Progenitor cell of endocrine pancreas (in vitro differentiated cells): ENCODE measurements at regions not wholly inside any gene's neighbourhood (a gene's known extent, or its start where the extent isn't known, plus 50 kb on each side); places are given as distances from the start of the nearest gene placed in this dataset.
"Not testable (repeated sequence)": the region's sequence is repeated elsewhere in the genome, so short reads cannot be mapped to it uniquely, and the experiment has no call there.

Experiments used
- DNase-seq: peaks from one replicate; pipeline ENCODE4 v3.0.0; 2021; ENCODE audit warnings: low spot score; ENCODE audit not compliant: unreplicated experiment
- H3K27ac Mint-ChIP-seq: 2 replicates; pipeline ENCODE4 v1.8.0; 2021; ENCODE audit warnings: mild to moderate bottlenecking, moderate library complexity, mixed read lengths
- H3K27me3 Mint-ChIP-seq: 2 replicates; pipeline ENCODE4 v1.8.0; 2021; ENCODE audit warnings: mixed read lengths
- H3K36me3 Mint-ChIP-seq: 2 replicates; pipeline ENCODE4 v1.8.0; 2022; ENCODE audit warnings: mixed read lengths; ENCODE audit not compliant: insufficient read depth
- H3K4me1 Mint-ChIP-seq: 2 replicates; pipeline ENCODE4 v1.8.0; 2021; ENCODE audit warnings: low read depth, mixed read lengths
- H3K4me3 Mint-ChIP-seq: 2 replicates; pipeline ENCODE4 v1.8.0; 2021; ENCODE audit warnings: low read depth, mild to moderate bottlenecking, moderate library complexity, mixed read lengths
- H3K9me3 Mint-ChIP-seq: 2 replicates; pipeline ENCODE4 v1.8.0; 2021; ENCODE audit warnings: low read depth, mixed read lengths
- TF ChIP-seq, protein P1 (sequence below): fragments of 200-600 bp; sonication (generic); IDR thresholded peaks from one replicate; pipeline ENCODE4 v1.5.0; 2021; ENCODE audit warnings: antibody characterized with exemption, mild to moderate bottlenecking; ENCODE audit not compliant: unreplicated experiment

DNA sequence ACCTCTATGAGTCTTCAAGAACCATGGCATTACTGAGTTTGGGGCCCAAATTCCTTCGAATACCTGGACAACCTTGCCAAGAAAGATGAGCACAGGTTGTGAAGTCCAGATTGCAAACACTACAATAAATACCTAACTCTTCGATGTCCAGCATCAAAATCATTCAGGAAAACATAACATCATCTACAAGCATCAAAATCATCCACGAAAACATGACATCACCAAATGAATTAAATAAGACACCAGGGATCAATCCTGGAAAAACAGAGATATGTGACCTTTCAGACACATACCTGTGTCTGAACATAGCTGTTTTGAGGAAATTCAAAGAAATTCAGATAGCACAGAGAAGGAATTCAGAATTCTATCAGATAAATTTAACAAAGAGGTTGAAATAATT, 262.0 kb upstream of the KITLG start:
- Mint-ChIP-seq H3K27me3 (no peaks in the 10 kb centered on the region), H3K27ac (no peak overlapping the region), H3K9me3 (peaks cover 28% of the 10 kb centered on the region), H3K4me3 (no peak overlapping the region), H3K4me1 (no peaks in the 10 kb centered on the region), H3K36me3 (peaks cover 4% of the 10 kb centered on the region)
- TF ChIP-seq, protein P1, sequence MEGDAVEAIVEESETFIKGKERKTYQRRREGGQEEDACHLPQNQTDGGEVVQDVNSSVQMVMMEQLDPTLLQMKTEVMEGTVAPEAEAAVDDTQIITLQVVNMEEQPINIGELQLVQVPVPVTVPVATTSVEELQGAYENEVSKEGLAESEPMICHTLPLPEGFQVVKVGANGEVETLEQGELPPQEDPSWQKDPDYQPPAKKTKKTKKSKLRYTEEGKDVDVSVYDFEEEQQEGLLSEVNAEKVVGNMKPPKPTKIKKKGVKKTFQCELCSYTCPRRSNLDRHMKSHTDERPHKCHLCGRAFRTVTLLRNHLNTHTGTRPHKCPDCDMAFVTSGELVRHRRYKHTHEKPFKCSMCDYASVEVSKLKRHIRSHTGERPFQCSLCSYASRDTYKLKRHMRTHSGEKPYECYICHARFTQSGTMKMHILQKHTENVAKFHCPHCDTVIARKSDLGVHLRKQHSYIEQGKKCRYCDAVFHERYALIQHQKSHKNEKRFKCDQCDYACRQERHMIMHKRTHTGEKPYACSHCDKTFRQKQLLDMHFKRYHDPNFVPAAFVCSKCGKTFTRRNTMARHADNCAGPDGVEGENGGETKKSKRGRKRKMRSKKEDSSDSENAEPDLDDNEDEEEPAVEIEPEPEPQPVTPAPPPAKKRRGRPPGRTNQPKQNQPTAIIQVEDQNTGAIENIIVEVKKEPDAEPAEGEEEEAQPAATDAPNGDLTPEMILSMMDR, result no peak
- DNase-seq, result no peak

DNA sequence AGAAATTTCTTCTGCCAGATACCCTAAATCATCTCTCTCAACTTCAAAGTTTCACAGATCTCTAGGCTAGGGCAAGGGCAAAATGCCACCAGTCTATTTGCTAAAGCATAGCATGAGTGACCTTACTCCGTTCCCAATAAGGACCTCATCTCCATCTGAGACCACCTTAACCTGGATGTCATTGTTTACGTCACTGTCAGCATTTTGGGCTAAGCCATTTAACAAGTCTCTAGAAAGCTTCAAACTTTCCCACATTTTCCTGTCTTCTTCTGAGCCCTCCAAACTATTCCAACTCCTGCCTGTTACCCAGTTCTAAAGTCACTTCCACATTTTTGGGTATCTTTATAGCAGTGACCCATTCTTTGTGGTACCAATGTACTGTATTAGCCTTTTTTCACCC, 259.2 kb upstream of the KITLG start:
- Mint-ChIP-seq H3K27me3 (no peaks in the 10 kb centered on the region), H3K4me1 (no peaks in the 10 kb centered on the region), H3K36me3 (peaks cover 4% of the 10 kb centered on the region), H3K9me3 (peaks cover 28% of the 10 kb centered on the region), H3K4me3 (no peak overlapping the region), H3K27ac (no peak overlapping the region)
- TF ChIP-seq, protein P1, result no peak
- no peak for DNase-seq

DNA sequence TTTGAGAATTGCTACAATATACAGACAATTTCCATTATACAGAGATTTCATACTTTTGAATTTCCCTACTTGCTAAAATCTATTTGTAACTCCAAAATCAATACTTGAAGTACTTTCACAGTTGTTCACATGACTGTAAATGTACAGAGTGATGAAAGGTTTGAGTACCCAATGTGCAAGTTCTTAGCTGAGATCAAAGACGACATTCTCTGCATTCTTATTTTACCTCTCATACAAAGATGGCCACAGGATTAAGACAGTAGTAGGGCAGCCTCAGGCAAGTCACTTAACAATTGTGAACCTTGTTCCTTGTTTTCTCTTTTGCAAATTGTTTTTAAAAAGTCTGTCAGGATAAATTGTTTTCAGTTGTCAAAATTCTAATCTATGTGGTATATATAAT, 255.9 kb upstream of the KITLG start:
- Mint-ChIP-seq H3K9me3 (peaks cover 28% of the 10 kb centered on the region), H3K27ac (no peak overlapping the region), H3K4me3 (no peak overlapping the region), H3K27me3 (no peaks in the 10 kb centered on the region), H3K4me1 (no peaks in the 10 kb centered on the region), H3K36me3 (peaks cover 4% of the 10 kb centered on the region)
- no peak for DNase-seq
- TF ChIP-seq, protein P1, result no peak

DNA sequence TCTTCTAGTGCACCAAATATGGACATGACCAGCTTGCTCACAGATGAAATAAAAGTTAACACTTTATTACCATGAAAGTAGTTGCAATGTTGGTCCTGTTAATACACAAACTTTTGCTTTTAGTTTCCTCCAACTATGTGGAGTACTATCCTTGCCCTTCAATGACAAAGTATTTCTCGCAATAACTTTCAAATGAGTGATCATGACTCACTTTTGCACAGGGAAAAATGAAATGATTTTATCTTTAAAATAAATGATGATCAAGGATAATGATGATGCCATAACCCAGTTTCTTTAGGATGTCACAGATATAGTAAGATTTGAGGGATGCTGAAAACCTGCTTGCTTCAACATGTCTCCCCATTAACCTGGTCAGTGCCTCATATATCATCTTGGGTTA, 254.0 kb upstream of the KITLG start:
- H3K27me3 Mint-ChIP-seq, result no peaks in the 10 kb centered on the region
- H3K27ac Mint-ChIP-seq, result no peak overlapping the region

DNA sequence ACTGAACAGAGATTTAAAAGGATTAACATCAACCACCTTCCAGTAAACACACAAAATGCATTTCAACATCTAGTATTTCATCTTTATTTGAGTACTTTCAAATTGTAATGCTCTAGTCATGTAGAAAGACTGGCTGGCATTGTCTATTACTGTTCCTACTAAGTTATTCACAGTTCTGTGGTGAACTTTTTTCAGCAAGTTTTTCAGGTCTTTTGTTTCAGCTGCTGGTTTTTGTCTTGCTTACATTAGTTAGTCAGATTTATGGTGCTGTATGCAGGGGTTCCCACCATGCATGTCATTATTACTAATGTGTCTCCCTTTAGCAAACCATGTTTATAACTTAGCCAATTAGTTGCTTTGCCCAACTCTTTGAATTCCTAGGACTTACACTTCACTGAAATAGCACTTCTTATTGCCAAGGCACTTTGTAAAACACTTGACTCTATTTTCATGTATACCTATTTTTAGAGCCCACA, 253.4 kb upstream of the KITLG start:
- Mint-ChIP-seq H3K27ac (no peak overlapping the region), H3K4me3 (no peak overlapping the region)

More for the DNA sequence above, 254.0 kb upstream of the KITLG start:
- no peak for DNase-seq
- TF ChIP-seq, protein P1, result no peak
- peaks cover 4% of the 10 kb centered on the region for H3K36me3 Mint-ChIP-seq
- H3K9me3 Mint-ChIP-seq, result peaks cover 23% of the 10 kb centered on the region
- H3K4me1 Mint-ChIP-seq, result no peaks in the 10 kb centered on the region
- no peak overlapping the region for H3K4me3 Mint-ChIP-seq

DNA sequence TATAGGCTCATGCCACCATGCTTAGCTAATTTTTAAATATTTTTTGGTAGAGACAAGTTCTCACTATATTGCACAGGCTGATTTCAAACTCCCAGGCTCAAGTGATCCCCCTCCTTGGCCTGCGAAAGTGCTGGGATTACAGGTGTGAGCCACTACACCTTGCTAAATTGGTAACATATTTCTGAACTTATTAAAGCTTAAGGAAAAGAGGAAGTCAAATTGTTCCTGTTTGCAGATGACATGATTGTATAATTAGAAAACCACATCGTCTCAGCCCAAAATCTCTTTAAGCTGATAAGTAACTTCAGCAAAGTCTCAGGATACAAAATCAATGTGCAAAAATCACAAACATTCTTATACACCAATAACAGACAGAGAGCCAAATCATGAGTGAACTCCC, 248.3 kb upstream of the KITLG start:
- not testable (repeated sequence) for H3K4me3 Mint-ChIP-seq, H3K27ac Mint-ChIP-seq, H3K27me3 Mint-ChIP-seq, DNase-seq, H3K4me1 Mint-ChIP-seq, H3K36me3 Mint-ChIP-seq, H3K9me3 Mint-ChIP-seq

More for the DNA sequence above, 253.4 kb upstream of the KITLG start:
- Mint-ChIP-seq H3K27me3 (no peaks in the 10 kb centered on the region), H3K36me3 (peaks cover 7% of the 10 kb centered on the region), H3K4me1 (no peaks in the 10 kb centered on the region), H3K9me3 (peaks cover 25% of the 10 kb centered on the region)
- TF ChIP-seq, protein P1, result no peak
- no peak for DNase-seq
